ENCODE measurements at regions not wholly inside any gene's neighbourhood (a gene's known extent, or its start where the extent isn't known, plus 50 kb on each side); places are given as distances from the start of the nearest gene placed in this dataset.

GRCh38 chr4:27142841-27143240 is 282.2 kb downstream of the STIM2 start:
- Histone ChIP-seq H3K4me3 (no peak overlapping the region), H3K36me3 (no peaks in the 10 kb centered on the region), H3K4me1 (no peaks in the 10 kb centered on the region), H3K27me3 (no peaks in the 10 kb centered on the region), H3K9me3 (no peaks in the 10 kb centered on the region), H3K27ac (no peak overlapping the region)
- WGBS, 2 donors: 74 to 77% methylated on average over 2 of the region's 2 CpGs
- DNase-seq (no peak), ATAC-seq (no peak), FAIRE-seq (no peak)
- TF ChIP-seq, protein P1, sequence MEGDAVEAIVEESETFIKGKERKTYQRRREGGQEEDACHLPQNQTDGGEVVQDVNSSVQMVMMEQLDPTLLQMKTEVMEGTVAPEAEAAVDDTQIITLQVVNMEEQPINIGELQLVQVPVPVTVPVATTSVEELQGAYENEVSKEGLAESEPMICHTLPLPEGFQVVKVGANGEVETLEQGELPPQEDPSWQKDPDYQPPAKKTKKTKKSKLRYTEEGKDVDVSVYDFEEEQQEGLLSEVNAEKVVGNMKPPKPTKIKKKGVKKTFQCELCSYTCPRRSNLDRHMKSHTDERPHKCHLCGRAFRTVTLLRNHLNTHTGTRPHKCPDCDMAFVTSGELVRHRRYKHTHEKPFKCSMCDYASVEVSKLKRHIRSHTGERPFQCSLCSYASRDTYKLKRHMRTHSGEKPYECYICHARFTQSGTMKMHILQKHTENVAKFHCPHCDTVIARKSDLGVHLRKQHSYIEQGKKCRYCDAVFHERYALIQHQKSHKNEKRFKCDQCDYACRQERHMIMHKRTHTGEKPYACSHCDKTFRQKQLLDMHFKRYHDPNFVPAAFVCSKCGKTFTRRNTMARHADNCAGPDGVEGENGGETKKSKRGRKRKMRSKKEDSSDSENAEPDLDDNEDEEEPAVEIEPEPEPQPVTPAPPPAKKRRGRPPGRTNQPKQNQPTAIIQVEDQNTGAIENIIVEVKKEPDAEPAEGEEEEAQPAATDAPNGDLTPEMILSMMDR (IDR thresholded peaks at IDR 0.05): no peak
- intact Hi-C loops (cut with DNase I): no loop called here

- H3K27me3 ChIP-seq: no peaks in the 10 kb centered on the region
- DNase-seq (no peak), FAIRE-seq (no peak), ATAC-seq (no peak)
- H3K9me3 ChIP-seq: no peaks in the 10 kb centered on the region
- no peak overlapping the region for H3K27ac ChIP-seq
- no peaks in the 10 kb centered on the region for H3K4me1 ChIP-seq
- intact Hi-C loops (cut with DNase I): no loop called here
- H3K36me3 ChIP-seq: no peaks in the 10 kb centered on the region
- TF ChIP-seq, protein P1 (IDR thresholded peaks at IDR 0.05): no peak
- WGBS, 2 donors: 26 to 29% methylated on average over 2 of the region's 2 CpGs
- no peak overlapping the region for H3K4me3 ChIP-seq
These were observed 285.0 kb downstream of the STIM2 start for GRCh38 chr4:27145597-27145996.

- Histone ChIP-seq H3K27me3 (no peaks in the 10 kb centered on the region), H3K27ac (no peak overlapping the region), H3K4me3 (no peak overlapping the region), H3K36me3 (no peaks in the 10 kb centered on the region), H3K9me3 (no peaks in the 10 kb centered on the region), H3K4me1 (no peaks in the 10 kb centered on the region)
- TF ChIP-seq, protein P1 (IDR thresholded peaks at IDR 0.05): no peak
- WGBS, 2 donors: 85 to 100% methylated on average over 1 of the region's 1 CpG
- intact Hi-C loops (cut with DNase I): no loop called here
- no peak for FAIRE-seq
- DNase-seq: no peak
- no peak for ATAC-seq
These were observed 287.7 kb downstream of the STIM2 start for GRCh38 chr4:27148211-27148895.

DNA sequence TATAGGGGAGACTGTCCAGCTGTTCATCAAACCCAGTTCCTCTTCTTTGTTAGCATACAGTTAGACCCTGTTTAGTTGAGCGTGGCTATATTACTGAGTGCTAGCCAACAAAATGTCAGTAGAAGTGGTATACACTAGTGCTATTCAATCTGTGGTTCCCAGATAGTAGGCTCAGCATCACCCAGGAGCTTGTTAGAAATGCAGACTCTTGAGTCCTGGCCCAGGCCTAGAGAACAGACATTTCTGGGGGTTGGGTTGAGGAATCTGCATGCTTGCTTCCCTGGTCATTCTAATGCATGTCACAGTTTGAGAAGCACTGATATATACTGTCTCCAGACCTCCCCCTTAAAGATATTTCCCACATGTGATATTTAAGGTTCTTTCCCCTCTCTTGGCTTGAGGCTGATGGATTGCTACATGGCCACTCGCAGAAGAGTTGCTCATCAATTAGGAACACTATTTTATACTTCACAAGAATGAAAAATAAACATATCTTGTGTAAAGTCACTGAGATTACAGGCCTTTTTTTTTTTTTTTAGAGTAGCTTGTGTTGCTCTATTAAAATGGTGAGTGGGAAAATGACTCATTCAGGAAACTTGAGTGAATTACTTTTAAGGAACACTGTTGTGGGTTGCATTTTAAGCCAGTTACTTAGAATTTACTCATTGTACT is 289.0 kb downstream of the STIM2 start:
- 71 to 72% methylated on average over 2 of the region's 2 CpGs for WGBS, 2 donors
- no peaks in the 10 kb centered on the region for H3K27me3 ChIP-seq
- H3K9me3 ChIP-seq: no peaks in the 10 kb centered on the region
- H3K4me3 ChIP-seq: no peak overlapping the region
- DNase-seq: no peak
- no peak for FAIRE-seq
- H3K27ac ChIP-seq: no peak overlapping the region
- TF ChIP-seq, protein P1 (IDR thresholded peaks at IDR 0.05): no peak
- H3K36me3 ChIP-seq: no peaks in the 10 kb centered on the region
- H3K4me1 ChIP-seq: no peaks in the 10 kb centered on the region
- intact Hi-C loops (cut with DNase I): no loop called here
- no peak for ATAC-seq

GRCh38 chr4:27152703-27153102 is 292.1 kb downstream of the STIM2 start:
- H3K27me3 ChIP-seq: no peaks in the 10 kb centered on the region
- FAIRE-seq (no peak), DNase-seq (no peak), ATAC-seq (no peak)
- intact Hi-C loops (cut with DNase I): no loop called here
- no peak overlapping the region for H3K27ac ChIP-seq
- H3K4me1 ChIP-seq: no peaks in the 10 kb centered on the region
- TF ChIP-seq, protein P1 (IDR thresholded peaks at IDR 0.05): no peak
- WGBS, 2 donors: 70 to 74% methylated on average over 5 of the region's 5 CpGs
- no peak overlapping the region for H3K4me3 ChIP-seq
- H3K36me3 ChIP-seq: no peaks in the 10 kb centered on the region
- no peaks in the 10 kb centered on the region for H3K9me3 ChIP-seq
